Left lung (tissue), 4 donors: ENCODE measurements at regions not wholly inside any gene's neighbourhood (a gene's known extent, or its start where the extent isn't known, plus 50 kb on each side); places are given as distances from the start of the nearest gene placed in this dataset.

Experiments
- ATAC-seq: fragments of 200-7000 bp; cut with Tn5 transposase; one replicate; pipeline ENCODE4 v1.9.1; 2020; ENCODE audit warnings: moderate library complexity
- DNase-seq, 4 donors: peaks; one replicate each; pipeline ENCODE4 v3.0.0-alpha.2; 2013 to 2020
- H3K27ac ChIP-seq, 2 donors: fragments of 200-600 bp; sonication (generic) in 1 of 2; one replicate each; pipeline versions ENCODE4 v1.5.0 to v1.8.0; 2020 to 2021
- H3K27me3 ChIP-seq, 2 donors: fragments of 200-600 bp; sonication (generic) in 1 of 2; one replicate each; pipeline versions ENCODE4 v1.5.0 to v1.8.0; 2020 to 2021
- H3K36me3 ChIP-seq, 2 donors: fragments of 200-600 bp; sonication (generic) in 1 of 2; one replicate each; pipeline versions ENCODE4 v1.5.0 to v1.8.0; 2020 to 2021
- H3K4me1 ChIP-seq, 2 donors: fragments of 200-600 bp; one replicate each; pipeline ENCODE4 v1.8.0; 2021
- H3K4me3 ChIP-seq, 2 donors: fragments of 200-600 bp; sonication (generic) in 1 of 2; one replicate each; pipeline versions ENCODE4 v1.5.0 to v1.8.0; 2020 to 2021; ENCODE audit warnings: mild to moderate bottlenecking in 1 of 2
- H3K9me3 ChIP-seq, 2 donors: fragments of 200-600 bp; sonication (generic) in 1 of 2; one replicate each; pipeline versions ENCODE4 v1.5.0 to v1.8.0; 2020 to 2021
- intact Hi-C, 2 donors: fragments of 100-400 bp; cut with DNase I; formaldehyde crosslinking; loops; one replicate each; pipeline versions ENCODE4 v1.11.2 to v1.14.2; 2022
- TF ChIP-seq, protein P1 (sequence below), 2 donors: fragments of 200-600 bp; sonication (generic) in 1 of 2; IDR thresholded peaks; one replicate each; pipeline versions ENCODE4 v1.5.0 to v1.8.0; 2021; ENCODE audit warnings: antibody characterized with exemption in 2 of 2
- donor health status: DM: no; HTN: yes; CAD: no.
- donor health status: DM: no; HTN: no; CAD: no.

GRCh38 chr5:167071981-167072610 lies 1219.3 kb upstream of the WWC1 start:
- Histone ChIP-seq H3K27ac (no peak overlapping the region), H3K4me3 (no peak overlapping the region), H3K27me3 (no peaks in the 10 kb centered on the region), H3K36me3 (no peaks in the 10 kb centered on the region), H3K4me1 (no peaks in the 10 kb centered on the region), H3K9me3 (no peaks in the 10 kb centered on the region)
- DNase-seq (peak in 2 of 4 donors; percentile 65 to 72), ATAC-seq (peak; percentile 44)
- TF ChIP-seq, protein P1, sequence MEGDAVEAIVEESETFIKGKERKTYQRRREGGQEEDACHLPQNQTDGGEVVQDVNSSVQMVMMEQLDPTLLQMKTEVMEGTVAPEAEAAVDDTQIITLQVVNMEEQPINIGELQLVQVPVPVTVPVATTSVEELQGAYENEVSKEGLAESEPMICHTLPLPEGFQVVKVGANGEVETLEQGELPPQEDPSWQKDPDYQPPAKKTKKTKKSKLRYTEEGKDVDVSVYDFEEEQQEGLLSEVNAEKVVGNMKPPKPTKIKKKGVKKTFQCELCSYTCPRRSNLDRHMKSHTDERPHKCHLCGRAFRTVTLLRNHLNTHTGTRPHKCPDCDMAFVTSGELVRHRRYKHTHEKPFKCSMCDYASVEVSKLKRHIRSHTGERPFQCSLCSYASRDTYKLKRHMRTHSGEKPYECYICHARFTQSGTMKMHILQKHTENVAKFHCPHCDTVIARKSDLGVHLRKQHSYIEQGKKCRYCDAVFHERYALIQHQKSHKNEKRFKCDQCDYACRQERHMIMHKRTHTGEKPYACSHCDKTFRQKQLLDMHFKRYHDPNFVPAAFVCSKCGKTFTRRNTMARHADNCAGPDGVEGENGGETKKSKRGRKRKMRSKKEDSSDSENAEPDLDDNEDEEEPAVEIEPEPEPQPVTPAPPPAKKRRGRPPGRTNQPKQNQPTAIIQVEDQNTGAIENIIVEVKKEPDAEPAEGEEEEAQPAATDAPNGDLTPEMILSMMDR (IDR thresholded peaks at IDR 0.05) = no peak
- intact Hi-C loops = no loop called here

DNA sequence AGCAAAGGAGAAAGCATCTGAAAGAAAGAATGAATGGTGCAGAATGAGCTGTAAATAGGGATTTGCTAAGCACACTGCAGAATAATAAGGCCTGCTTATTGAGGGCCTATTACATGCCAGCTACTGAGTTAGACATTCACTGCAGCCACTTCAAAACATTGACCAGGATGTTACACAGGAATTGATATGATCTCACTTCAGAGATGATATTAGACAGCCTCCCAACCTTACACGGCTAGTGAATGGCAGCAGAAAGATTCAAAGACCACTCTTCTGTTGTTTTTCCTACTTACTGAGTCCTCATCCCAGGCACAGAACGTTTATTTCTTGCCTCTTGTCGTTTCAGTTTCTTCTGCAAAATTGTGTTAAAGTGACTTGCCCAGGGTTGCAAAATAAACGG lies 1209.9 kb upstream of the WWC1 start:
- Histone ChIP-seq H3K36me3 (no peaks in the 10 kb centered on the region), H3K4me3 (no peak overlapping the region), H3K27me3 (no peaks in the 10 kb centered on the region), H3K4me1 (no peaks in the 10 kb centered on the region), H3K27ac (no peak overlapping the region), H3K9me3 (no peaks in the 10 kb centered on the region)
- no peak for ATAC-seq
- DNase-seq = no peak
- TF ChIP-seq, protein P1 (IDR thresholded peaks at IDR 0.05) = no peak
- intact Hi-C loops = no loop called here

DNA sequence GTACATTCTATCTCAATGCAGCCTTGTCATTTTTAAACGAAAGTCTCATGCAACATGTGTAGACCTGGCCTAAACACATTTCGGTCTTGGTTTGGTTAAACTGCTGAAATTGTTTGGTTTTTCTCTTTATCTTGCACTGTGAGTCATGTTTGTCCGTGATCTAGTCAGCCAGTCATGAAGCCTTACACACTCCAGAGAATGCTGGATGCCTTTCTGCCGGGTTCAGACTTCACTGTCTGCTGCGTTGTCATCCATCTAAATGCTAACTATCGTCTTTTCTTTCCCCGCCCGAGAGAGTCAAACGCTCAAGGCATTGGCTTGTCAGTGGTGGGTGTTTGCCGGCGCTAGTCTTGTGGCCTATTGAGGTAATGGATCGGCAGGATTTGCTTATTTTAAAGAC lies 1194.6 kb upstream of the WWC1 start:
- intact Hi-C loops = no loop called here
- Histone ChIP-seq H3K9me3 (no peaks in the 10 kb centered on the region), H3K27me3 (no peaks in the 10 kb centered on the region), H3K36me3 (no peaks in the 10 kb centered on the region), H3K27ac (no peak overlapping the region), H3K4me1 (no peaks in the 10 kb centered on the region), H3K4me3 (no peak overlapping the region)
- TF ChIP-seq, protein P1 (IDR thresholded peaks at IDR 0.05) = no peak
- ATAC-seq (no peak), DNase-seq (no peak)

DNA sequence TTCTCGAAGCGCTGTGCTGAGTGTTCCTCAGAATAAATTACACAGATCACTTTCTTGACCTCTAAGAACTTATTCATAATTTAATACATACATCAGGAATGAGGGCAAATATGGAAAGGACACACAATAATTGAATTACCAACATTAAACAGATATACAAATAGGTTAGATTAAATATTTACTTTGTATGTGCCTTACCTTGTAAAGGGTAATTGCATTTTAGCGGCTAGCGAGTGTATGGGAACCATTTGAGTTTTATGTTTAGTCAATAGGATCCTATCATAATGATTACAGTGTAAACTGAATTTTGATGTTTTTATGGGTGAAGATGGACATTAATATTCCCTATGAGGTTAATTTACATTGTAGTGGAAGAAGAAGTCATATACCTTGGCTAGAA lies 1187.1 kb upstream of the WWC1 start:
- Histone ChIP-seq H3K36me3 (no peaks in the 10 kb centered on the region), H3K27ac (no peak overlapping the region), H3K9me3 (no peaks in the 10 kb centered on the region), H3K4me1 (no peaks in the 10 kb centered on the region), H3K27me3 (no peaks in the 10 kb centered on the region), H3K4me3 (no peak overlapping the region)
- DNase-seq (no peak), ATAC-seq (no peak)
- TF ChIP-seq, protein P1 (IDR thresholded peaks at IDR 0.05) = no peak
- intact Hi-C loops = no loop called here

GRCh38 chr5:167105941-167106340 lies 1185.5 kb upstream of the WWC1 start:
- Histone ChIP-seq H3K9me3 (no peaks in the 10 kb centered on the region), H3K27ac (no peak overlapping the region), H3K4me1 (no peaks in the 10 kb centered on the region), H3K4me3 (no peak overlapping the region), H3K36me3 (no peaks in the 10 kb centered on the region), H3K27me3 (no peaks in the 10 kb centered on the region)
- TF ChIP-seq, protein P1 (IDR thresholded peaks at IDR 0.05) = no peak
- peak in 1 of 4 donors; percentile 3 for DNase-seq
- intact Hi-C loops = no loop called here
- no peak for ATAC-seq
